H1 (cell line): ENCODE measurements at regions not wholly inside any gene's neighbourhood (a gene's known extent, or its start where the extent isn't known, plus 50 kb on each side); places are given as distances from the start of the nearest gene placed in this dataset.

Source experiments
- CREB1 ChIP-seq: IDR thresholded peaks from 2 replicates; pipeline ENCODE4 v1.6.1; 2012; ENCODE audit warnings: inconsistent platforms
- EGR1 ChIP-seq: IDR thresholded peaks from 2 replicates; pipeline ENCODE4 v1.6.1; 2011; ENCODE audit warnings: low read depth, low read length, borderline replicate concordance
- EP300 ChIP-seq, 2 experiments: IDR thresholded peaks; 1 replicate in 1 of 2; 2 replicates in 1 of 2; pipeline ENCODE4 v1.6.1; 2011 to 2012; ENCODE audit warnings: low read depth in 2 of 2, low read length in 2 of 2, mild to moderate bottlenecking in 2 of 2, borderline replicate concordance in 1 of 2, inconsistent platforms in 1 of 2, moderate library complexity in 1 of 2
- EZH2 ChIP-seq: fragments of 200-600 bp; sonication (generic); IDR thresholded peaks from 2 replicates; pipeline ENCODE4 v1.7.1; 2012; ENCODE audit warnings: low read depth, mild to moderate bottlenecking, moderate library complexity, low read length, inconsistent platforms; ENCODE audit not compliant: severe bottlenecking
- FOSL1 ChIP-seq: IDR thresholded peaks from 2 replicates; pipeline ENCODE4 v1.6.1; 2011; ENCODE audit warnings: mild to moderate bottlenecking, low read depth, low read length, moderate library complexity; ENCODE audit not compliant: insufficient read depth
- MAFK ChIP-seq: IDR thresholded peaks from 2 replicates; pipeline ENCODE4 v1.6.1; 2012; ENCODE audit warnings: low read depth, mild to moderate bottlenecking, improper control_type of control experiment, low read length
- POLR2A ChIP-seq, 2 experiments: IDR thresholded peaks; 1 replicate in 1 of 2; 2 replicates in 1 of 2; pipeline ENCODE4 v1.6.1; 2011; ENCODE audit warnings: low read depth in 2 of 2, low read length in 2 of 2, mild to moderate bottlenecking in 2 of 2; ENCODE audit errors: control extremely low read depth in 1 of 2
- RFX5 ChIP-seq: IDR thresholded peaks from 2 replicates; pipeline ENCODE4 v1.6.1; 2011; ENCODE audit warnings: low read depth, low read length, improper control_type of control experiment, borderline replicate concordance
- SP1 ChIP-seq: IDR thresholded peaks from 2 replicates; pipeline ENCODE4 v1.6.1; 2011; ENCODE audit warnings: low read depth, low read length
- SRF ChIP-seq: IDR thresholded peaks from 2 replicates; pipeline ENCODE4 v1.6.1; 2011; ENCODE audit warnings: mild to moderate bottlenecking, low read depth, low read length, moderate library complexity
- TF ChIP-seq, protein P1 (sequence below): IDR thresholded peaks from 2 replicates; pipeline ENCODE4 v1.6.1; 2012; ENCODE audit warnings: inconsistent platforms
- TF ChIP-seq, protein P2 (sequence below): IDR thresholded peaks from 2 replicates; pipeline ENCODE4 v1.6.1; 2011; ENCODE audit warnings: low read depth, mild to moderate bottlenecking, low read length; ENCODE audit not compliant: insufficient read depth
- TF ChIP-seq, protein P3 (sequence below), 3 experiments: IDR thresholded peaks; 1 replicate in 2 of 3; 2 replicates in 1 of 3; pipeline versions ENCODE4 v1.5.1 to v1.6.1; 2011; ENCODE audit warnings: low read length in 3 of 3, mild to moderate bottlenecking in 3 of 3, inconsistent platforms in 2 of 3, low read depth in 1 of 3, moderate library complexity in 1 of 3; ENCODE audit not compliant: insufficient read depth in 1 of 3; ENCODE audit errors: control extremely low read depth in 1 of 3

DNA sequence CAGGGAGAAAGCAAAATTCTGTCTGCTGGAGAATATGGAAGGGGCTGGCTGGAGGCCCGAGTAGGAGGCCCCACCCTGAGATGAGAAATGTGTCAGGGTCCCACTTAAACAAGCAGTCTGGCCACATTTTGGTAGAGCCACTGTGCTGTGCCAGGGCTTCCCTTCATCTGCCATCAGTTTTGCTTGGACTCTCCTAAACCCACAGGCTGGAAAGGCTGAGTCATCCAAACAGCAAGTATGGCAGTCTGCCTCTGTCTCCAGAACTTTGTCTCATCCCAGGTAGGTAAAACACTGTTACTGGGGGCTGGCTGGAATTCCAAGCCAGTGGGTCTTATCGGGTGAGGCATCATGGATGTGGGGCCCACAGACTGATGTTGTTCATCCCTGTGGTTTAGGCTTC is 1390.6 kb downstream of the UQCRFS1 start:
- TF ChIP-seq, protein P1, sequence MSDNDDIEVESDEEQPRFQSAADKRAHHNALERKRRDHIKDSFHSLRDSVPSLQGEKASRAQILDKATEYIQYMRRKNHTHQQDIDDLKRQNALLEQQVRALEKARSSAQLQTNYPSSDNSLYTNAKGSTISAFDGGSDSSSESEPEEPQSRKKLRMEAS: no peak
- TF ChIP-seq CREB1 (no peak), MAFK (no peak), POLR2A (IDR thresholded peaks at IDR 0.05; ENCODE audit: control extremely low read depth in 1 of 2, low read depth in 2 of 2, low read length in 2 of 2) (no peak), SRF (no peak), EZH2 (no peak), EP300 (IDR thresholded peaks at IDR 0.05; ENCODE audit: borderline replicate concordance in 1 of 2, low read depth in 2 of 2, low read length in 2 of 2) (no peak), EGR1 (no peak), RFX5 (no peak), SP1 (no peak), FOSL1 (no peak)
- TF ChIP-seq, protein P2, sequence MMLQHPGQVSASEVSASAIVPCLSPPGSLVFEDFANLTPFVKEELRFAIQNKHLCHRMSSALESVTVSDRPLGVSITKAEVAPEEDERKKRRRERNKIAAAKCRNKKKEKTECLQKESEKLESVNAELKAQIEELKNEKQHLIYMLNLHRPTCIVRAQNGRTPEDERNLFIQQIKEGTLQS: no peak
- TF ChIP-seq, protein P3, sequence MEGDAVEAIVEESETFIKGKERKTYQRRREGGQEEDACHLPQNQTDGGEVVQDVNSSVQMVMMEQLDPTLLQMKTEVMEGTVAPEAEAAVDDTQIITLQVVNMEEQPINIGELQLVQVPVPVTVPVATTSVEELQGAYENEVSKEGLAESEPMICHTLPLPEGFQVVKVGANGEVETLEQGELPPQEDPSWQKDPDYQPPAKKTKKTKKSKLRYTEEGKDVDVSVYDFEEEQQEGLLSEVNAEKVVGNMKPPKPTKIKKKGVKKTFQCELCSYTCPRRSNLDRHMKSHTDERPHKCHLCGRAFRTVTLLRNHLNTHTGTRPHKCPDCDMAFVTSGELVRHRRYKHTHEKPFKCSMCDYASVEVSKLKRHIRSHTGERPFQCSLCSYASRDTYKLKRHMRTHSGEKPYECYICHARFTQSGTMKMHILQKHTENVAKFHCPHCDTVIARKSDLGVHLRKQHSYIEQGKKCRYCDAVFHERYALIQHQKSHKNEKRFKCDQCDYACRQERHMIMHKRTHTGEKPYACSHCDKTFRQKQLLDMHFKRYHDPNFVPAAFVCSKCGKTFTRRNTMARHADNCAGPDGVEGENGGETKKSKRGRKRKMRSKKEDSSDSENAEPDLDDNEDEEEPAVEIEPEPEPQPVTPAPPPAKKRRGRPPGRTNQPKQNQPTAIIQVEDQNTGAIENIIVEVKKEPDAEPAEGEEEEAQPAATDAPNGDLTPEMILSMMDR (IDR thresholded peaks at IDR 0.05; ENCODE audit: control extremely low read depth in 1 of 3, insufficient read depth in 1 of 3, low read depth in 1 of 3, low read length in 3 of 3): no peak
